HG02678 (cell line): ENCODE measurements at regions not wholly inside any gene's neighbourhood (a gene's known extent, or its start where the extent isn't known, plus 50 kb on each side); places are given as distances from the start of the nearest gene placed in this dataset.

Experiments
- ATAC-seq: cut with Tn5 transposase; IDR thresholded peaks from one replicate; pipeline ENCODE4 v1.9.1; 2021; ENCODE audit warnings: mild to moderate bottlenecking, moderate library complexity; ENCODE audit not compliant: unreplicated experiment

- ATAC-seq: no peak
These were observed 511.6 kb upstream of the ARGLU1 start for GRCh38 chr13:107079423-107080049.

GRCh38 chr13:107078229-107078765 is 510.4 kb upstream of the ARGLU1 start:
- ATAC-seq: no peak

GRCh38 chr13:107076801-107077200 is 508.9 kb upstream of the ARGLU1 start:
- no peak for ATAC-seq

- no peak for ATAC-seq
These were observed 507.6 kb upstream of the ARGLU1 start for GRCh38 chr13:107075576-107075975.

- ATAC-seq: no peak
These were observed 502.9 kb upstream of the ARGLU1 start for GRCh38 chr13:107070792-107071191.

- no peak for ATAC-seq
These were observed 501.3 kb upstream of the ARGLU1 start for GRCh38 chr13:107069108-107069776.

- no peak for ATAC-seq
These were observed 499.4 kb upstream of the ARGLU1 start for GRCh38 chr13:107067381-107067780.

GRCh38 chr13:107066355-107066754 is 498.4 kb upstream of the ARGLU1 start:
- no peak for ATAC-seq

GRCh38 chr13:107065036-107065435 is 497.1 kb upstream of the ARGLU1 start:
- ATAC-seq: no peak

GRCh38 chr13:107057028-107057631 is 489.2 kb upstream of the ARGLU1 start:
- no peak for ATAC-seq

GRCh38 chr13:107043021-107043956 is 475.4 kb upstream of the ARGLU1 start:
- no peak for ATAC-seq

GRCh38 chr13:107035778-107036177 is 467.8 kb upstream of the ARGLU1 start:
- no peak for ATAC-seq

- ATAC-seq: no peak
These were observed 467.2 kb upstream of the ARGLU1 start for GRCh38 chr13:107035186-107035585.

- no peak for ATAC-seq
These were observed 466.4 kb upstream of the ARGLU1 start for GRCh38 chr13:107034236-107034872.

GRCh38 chr13:107031716-107032115 is 463.8 kb upstream of the ARGLU1 start:
- ATAC-seq: no peak

GRCh38 chr13:107028751-107029150 is 460.8 kb upstream of the ARGLU1 start:
- ATAC-seq: no peak

- no peak for ATAC-seq
These were observed 458.1 kb upstream of the ARGLU1 start for GRCh38 chr13:107025991-107026390.

GRCh38 chr13:107023335-107023734 is 455.4 kb upstream of the ARGLU1 start:
- ATAC-seq: no peak

GRCh38 chr13:107020393-107020792 is 452.5 kb upstream of the ARGLU1 start:
- ATAC-seq: no peak

- ATAC-seq: no peak
These were observed 450.3 kb upstream of the ARGLU1 start for GRCh38 chr13:107018285-107018684.
